WERI-Rb-1 (cell line): ENCODE measurements at regions not wholly inside any gene's neighbourhood (a gene's known extent, or its start where the extent isn't known, plus 50 kb on each side); places are given as distances from the start of the nearest gene placed in this dataset.

Source experiments
- DNase-seq: peaks from one replicate; pipeline ENCODE4 v3.0.0-alpha.2; 2020
- H3K27ac ChIP-seq: fragments of 250-450 bp; sonication (Bioruptor Pico); 2 replicates; pipeline ENCODE4 v1.5.1; 2020; ENCODE audit warnings: mild to moderate bottlenecking, moderate library complexity
- H3K27me3 ChIP-seq: fragments of 250-450 bp; sonication (Bioruptor Pico); 2 replicates; pipeline ENCODE4 v1.5.1; 2021; ENCODE audit warnings: mild to moderate bottlenecking, low read depth, moderate library complexity; ENCODE audit not compliant: insufficient read depth, severe bottlenecking
- H3K36me3 ChIP-seq: fragments of 250-450 bp; sonication (Bioruptor Pico); 2 replicates; pipeline ENCODE4 v1.5.1; 2020; ENCODE audit warnings: mild to moderate bottlenecking, moderate library complexity
- H3K4me3 ChIP-seq: 2 replicates; pipeline ENCODE4 v1.5.1; 2011; ENCODE audit warnings: low read depth, mild to moderate bottlenecking, control low read depth, low read length
- H3K9me3 ChIP-seq: fragments of 250-450 bp; sonication (Bioruptor Pico); 2 replicates; pipeline ENCODE4 v1.5.1; 2021; ENCODE audit warnings: mild to moderate bottlenecking, moderate library complexity; ENCODE audit not compliant: severe bottlenecking
- TF ChIP-seq, protein P1 (sequence below): IDR thresholded peaks from 2 replicates; pipeline ENCODE4 v1.5.1; 2011; ENCODE audit warnings: low read depth, mild to moderate bottlenecking, control low read depth, inconsistent platforms, low read length

DNA sequence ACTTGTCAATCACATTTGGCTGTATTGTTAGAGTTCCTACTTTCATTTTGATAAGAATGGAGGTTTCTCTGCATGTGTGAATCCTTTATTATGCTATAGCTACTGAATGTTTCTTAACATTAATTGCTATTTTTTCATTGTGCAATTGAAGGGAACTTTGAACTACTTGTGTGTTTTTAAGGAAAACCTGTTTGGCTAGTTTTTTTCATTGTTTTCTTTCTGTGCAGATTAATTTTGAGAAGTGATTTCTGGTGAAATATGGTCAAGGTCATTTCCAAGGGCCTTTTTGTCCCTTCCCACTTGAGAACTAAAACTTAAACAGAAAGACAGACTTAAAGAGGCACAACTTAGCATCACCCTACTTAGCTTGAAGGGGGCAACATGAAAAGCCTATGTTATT, 1309.2 kb upstream of the WWC1 start:
- Histone ChIP-seq H3K36me3 (no peaks in the 10 kb centered on the region), H3K27me3 (no peaks in the 10 kb centered on the region), H3K27ac (no peak overlapping the region), H3K9me3 (no peaks in the 10 kb centered on the region), H3K4me3 (no peak overlapping the region)
- TF ChIP-seq, protein P1, sequence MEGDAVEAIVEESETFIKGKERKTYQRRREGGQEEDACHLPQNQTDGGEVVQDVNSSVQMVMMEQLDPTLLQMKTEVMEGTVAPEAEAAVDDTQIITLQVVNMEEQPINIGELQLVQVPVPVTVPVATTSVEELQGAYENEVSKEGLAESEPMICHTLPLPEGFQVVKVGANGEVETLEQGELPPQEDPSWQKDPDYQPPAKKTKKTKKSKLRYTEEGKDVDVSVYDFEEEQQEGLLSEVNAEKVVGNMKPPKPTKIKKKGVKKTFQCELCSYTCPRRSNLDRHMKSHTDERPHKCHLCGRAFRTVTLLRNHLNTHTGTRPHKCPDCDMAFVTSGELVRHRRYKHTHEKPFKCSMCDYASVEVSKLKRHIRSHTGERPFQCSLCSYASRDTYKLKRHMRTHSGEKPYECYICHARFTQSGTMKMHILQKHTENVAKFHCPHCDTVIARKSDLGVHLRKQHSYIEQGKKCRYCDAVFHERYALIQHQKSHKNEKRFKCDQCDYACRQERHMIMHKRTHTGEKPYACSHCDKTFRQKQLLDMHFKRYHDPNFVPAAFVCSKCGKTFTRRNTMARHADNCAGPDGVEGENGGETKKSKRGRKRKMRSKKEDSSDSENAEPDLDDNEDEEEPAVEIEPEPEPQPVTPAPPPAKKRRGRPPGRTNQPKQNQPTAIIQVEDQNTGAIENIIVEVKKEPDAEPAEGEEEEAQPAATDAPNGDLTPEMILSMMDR = no peak
- DNase-seq = no peak

DNA sequence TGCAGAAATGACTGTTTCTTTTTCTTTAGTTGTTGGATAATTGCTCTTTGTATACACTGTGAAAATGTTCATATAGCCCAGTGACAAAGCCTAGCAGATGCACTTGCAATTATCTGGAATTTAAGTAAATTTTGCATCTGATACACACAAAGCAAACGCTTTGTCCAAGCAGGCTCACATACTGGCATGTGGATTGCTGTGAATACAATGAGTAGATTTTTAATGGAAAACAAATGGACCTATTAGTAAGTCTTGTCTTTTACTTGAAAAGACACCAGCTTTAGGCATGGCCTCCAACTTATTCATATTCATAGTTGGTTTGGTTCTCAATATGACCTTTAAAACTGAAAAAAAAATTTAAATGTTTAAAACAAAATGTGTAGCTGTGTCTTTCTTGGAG, 1299.8 kb upstream of the WWC1 start:
- DNase-seq = no peak
- H3K9me3 ChIP-seq = no peaks in the 10 kb centered on the region
- TF ChIP-seq, protein P1 = no peak
- no peaks in the 10 kb centered on the region for H3K27me3 ChIP-seq
- no peak overlapping the region for H3K4me3 ChIP-seq
- no peaks in the 10 kb centered on the region for H3K36me3 ChIP-seq
- no peak overlapping the region for H3K27ac ChIP-seq

DNA sequence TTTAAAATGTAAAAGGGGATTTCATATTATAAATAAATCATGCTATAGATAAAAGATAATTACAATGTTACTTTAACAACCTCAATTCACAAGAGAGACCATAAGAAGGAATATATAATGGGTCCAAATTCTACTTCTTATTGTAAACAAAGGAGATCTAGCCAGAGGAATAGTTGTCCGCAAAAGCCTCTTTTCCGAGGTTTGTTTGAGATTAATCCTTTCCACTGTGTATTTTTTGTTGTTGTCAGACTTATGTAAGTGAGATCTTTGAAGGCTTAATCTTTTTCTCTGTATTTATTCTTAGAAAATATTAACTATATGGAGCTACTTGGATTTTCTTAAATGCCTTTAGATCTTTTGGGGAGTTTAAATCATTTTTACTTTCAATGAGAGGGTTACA, 1299.3 kb upstream of the WWC1 start:
- Histone ChIP-seq H3K36me3 (no peaks in the 10 kb centered on the region), H3K4me3 (no peak overlapping the region), H3K9me3 (no peaks in the 10 kb centered on the region), H3K27me3 (no peaks in the 10 kb centered on the region), H3K27ac (no peak overlapping the region)
- TF ChIP-seq, protein P1 = no peak
- no peak for DNase-seq

DNA sequence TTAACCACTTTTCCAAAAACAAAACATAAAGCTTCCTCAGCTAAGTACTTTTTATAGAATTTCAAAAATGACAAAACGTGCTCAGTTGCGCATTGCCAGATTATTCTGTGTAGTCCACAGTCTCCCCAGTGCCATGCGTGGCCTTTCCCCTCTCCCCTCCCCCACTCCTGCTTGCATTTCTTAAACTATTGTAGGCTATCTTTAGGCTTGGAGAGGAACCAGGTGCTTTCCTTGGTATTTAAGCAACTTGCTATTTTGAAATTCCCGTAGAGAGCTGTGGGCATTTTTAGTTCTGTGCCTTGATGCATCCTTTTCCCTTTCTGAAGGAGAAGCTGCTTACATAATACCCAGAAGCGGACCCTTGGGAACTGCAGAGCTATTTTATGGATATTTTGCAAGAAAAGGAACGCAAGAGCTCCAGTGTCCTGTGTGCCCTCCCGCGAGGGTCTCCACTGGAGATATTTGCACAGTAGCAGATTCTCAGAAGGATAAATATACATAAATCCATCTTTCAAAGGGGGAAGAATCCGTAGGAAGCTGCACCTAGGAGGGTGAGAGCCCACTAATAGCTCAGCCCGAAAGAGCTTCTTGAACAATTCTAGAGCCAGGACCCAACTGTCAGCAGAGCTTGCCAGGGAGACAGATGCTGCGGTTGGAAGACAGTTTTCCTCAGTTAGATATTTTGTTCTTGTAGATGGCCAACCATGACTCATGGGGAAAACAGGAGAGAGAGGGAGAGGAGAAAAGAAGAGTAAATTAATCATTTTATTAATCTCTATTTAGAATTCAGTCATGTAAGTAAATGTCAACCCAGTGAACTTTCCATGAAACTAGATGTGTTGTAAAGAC, 1298.3 kb upstream of the WWC1 start:
- no peaks in the 10 kb centered on the region for H3K36me3 ChIP-seq
- DNase-seq = no peak
- H3K27ac ChIP-seq = no peak overlapping the region
- TF ChIP-seq, protein P1 = no peak
- H3K9me3 ChIP-seq = no peaks in the 10 kb centered on the region
- no peak overlapping the region for H3K4me3 ChIP-seq
- H3K27me3 ChIP-seq = no peaks in the 10 kb centered on the region

DNA sequence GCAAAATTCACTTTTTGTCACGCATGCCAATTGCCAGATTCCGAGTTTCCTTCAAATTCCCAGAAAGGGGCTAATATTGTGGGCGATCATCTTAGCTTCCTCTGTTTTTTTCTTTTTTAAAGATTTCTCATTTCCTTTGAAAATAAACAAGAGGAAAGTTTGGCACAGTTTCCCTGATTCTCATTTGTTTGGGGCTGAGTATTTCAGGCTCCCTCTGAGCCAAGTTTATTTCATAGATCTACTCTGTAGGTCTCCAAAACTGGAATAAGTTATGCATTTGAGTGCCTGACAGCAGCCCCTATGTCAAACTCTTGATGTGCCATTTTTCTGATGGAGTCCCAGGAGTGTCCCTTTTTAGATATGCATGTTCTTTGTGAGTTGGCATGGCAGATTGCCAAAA, 1297.2 kb upstream of the WWC1 start:
- Histone ChIP-seq H3K9me3 (no peaks in the 10 kb centered on the region), H3K4me3 (no peak overlapping the region), H3K36me3 (no peaks in the 10 kb centered on the region), H3K27me3 (no peaks in the 10 kb centered on the region), H3K27ac (no peak overlapping the region)
- no peak for DNase-seq
- TF ChIP-seq, protein P1 = no peak

DNA sequence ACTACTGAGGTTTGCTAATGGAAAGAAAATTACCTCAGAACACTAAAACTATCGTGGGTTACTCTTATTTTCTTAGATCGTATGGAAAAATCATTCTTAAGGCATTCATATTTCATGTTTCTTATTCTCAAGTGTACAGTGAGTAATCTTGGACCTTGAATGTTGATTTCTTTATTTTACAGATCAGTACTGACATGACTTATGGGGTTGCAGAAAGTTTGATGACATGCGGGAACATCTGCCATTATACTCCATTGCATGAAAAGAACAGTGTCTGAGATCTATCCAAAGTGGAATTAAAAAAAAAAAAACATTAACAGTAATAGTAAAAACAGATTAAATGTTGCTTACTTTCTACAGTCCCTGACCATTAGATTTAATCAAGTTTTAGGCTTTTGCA, 1290.2 kb upstream of the WWC1 start:
- Histone ChIP-seq H3K9me3 (no peaks in the 10 kb centered on the region), H3K4me3 (no peak overlapping the region), H3K27ac (no peak overlapping the region), H3K36me3 (no peaks in the 10 kb centered on the region), H3K27me3 (no peaks in the 10 kb centered on the region)
- TF ChIP-seq, protein P1 = no peak
- no peak for DNase-seq
